ENCODE measurements at regions not wholly inside any gene's neighbourhood (a gene's known extent, or its start where the extent isn't known, plus 50 kb on each side); places are given as distances from the start of the nearest gene placed in this dataset.

DNA sequence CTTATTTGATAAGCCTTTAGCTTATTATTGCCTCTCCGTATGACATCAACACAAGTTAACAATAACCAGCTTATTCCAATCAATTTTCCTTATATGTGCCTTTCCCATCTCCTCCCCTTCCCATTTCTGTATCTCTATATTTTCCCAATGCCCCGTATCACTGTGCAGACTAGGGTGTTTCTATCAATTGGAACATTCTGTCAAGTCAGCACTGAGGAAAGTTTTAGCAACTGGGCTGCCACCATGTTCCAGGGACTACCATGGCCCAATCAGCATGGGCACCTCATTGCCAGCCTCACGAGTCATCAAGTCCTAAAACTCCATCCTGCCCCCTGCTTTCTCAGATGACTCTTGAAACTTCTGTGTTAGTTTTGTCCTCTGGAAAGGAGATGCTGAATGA, 973.1 kb upstream of the CNTN5 start:
- TF ChIP-seq, protein P1, sequence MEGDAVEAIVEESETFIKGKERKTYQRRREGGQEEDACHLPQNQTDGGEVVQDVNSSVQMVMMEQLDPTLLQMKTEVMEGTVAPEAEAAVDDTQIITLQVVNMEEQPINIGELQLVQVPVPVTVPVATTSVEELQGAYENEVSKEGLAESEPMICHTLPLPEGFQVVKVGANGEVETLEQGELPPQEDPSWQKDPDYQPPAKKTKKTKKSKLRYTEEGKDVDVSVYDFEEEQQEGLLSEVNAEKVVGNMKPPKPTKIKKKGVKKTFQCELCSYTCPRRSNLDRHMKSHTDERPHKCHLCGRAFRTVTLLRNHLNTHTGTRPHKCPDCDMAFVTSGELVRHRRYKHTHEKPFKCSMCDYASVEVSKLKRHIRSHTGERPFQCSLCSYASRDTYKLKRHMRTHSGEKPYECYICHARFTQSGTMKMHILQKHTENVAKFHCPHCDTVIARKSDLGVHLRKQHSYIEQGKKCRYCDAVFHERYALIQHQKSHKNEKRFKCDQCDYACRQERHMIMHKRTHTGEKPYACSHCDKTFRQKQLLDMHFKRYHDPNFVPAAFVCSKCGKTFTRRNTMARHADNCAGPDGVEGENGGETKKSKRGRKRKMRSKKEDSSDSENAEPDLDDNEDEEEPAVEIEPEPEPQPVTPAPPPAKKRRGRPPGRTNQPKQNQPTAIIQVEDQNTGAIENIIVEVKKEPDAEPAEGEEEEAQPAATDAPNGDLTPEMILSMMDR (IDR thresholded peaks at IDR 0.05) = no peak
- TF ChIP-seq POLR2A (IDR thresholded peaks at IDR 0.05) = no peak

Measured in esophagus squamous epithelium (tissue), 4 donors.